Aorta (tissue), 5 donors: ENCODE measurements at regions not wholly inside any gene's neighbourhood (a gene's known extent, or its start where the extent isn't known, plus 50 kb on each side); places are given as distances from the start of the nearest gene placed in this dataset.

Source experiments
- ATAC-seq: fragments of 200-7000 bp; cut with Tn5 transposase; one replicate; pipeline ENCODE4 v1.9.1; 2022; ENCODE audit warnings: moderate library complexity; ENCODE audit not compliant: low FRiP score
- DNase-seq, 2 donors: peaks; one replicate each; pipeline ENCODE4 v3.0.0-alpha.2; 2020
- H3K27ac ChIP-seq, 2 donors: one replicate each; pipeline ENCODE4 v1.5.1; 2013; ENCODE audit warnings: low read length in 2 of 2, mild to moderate bottlenecking in 2 of 2, moderate library complexity in 2 of 2, control low read depth in 1 of 2, inconsistent platforms in 1 of 2, low read depth in 1 of 2
- H3K27me3 ChIP-seq, 2 donors: one replicate each; pipeline ENCODE4 v1.6.1; 2013; ENCODE audit warnings: control low read depth in 1 of 2, low read length in 1 of 2, mild to moderate bottlenecking in 1 of 2, moderate library complexity in 1 of 2; ENCODE audit not compliant: insufficient read depth in 2 of 2, control insufficient read depth in 1 of 2
- H3K36me3 ChIP-seq, 2 donors: one replicate each; pipeline ENCODE4 v1.6.1; 2013; ENCODE audit warnings: control low read depth in 1 of 2, low read length in 1 of 2, mild to moderate bottlenecking in 1 of 2; ENCODE audit not compliant: insufficient read depth in 2 of 2, control insufficient read depth in 1 of 2
- H3K4me1 ChIP-seq, 2 donors: one replicate each; pipeline ENCODE4 v1.6.1; 2013; ENCODE audit warnings: low read length in 2 of 2, control low read depth in 1 of 2, mild to moderate bottlenecking in 1 of 2, moderate library complexity in 1 of 2; ENCODE audit not compliant: insufficient read depth in 2 of 2, control insufficient read depth in 1 of 2
- H3K4me3 ChIP-seq, 2 donors: one replicate each; pipeline ENCODE4 v1.5.1; 2013; ENCODE audit warnings: low read length in 2 of 2, control low read depth in 1 of 2, mild to moderate bottlenecking in 1 of 2
- H3K9me3 ChIP-seq: one replicate; pipeline ENCODE4 v1.6.1; 2013; ENCODE audit warnings: mild to moderate bottlenecking, low read length; ENCODE audit not compliant: control insufficient read depth
- WGBS, 2 donors: extraction: QIAGEN DNeasy Blood & Tissue Kit; methylation state at CpG; one replicate each; pipeline ENCODE4 v1.1.7; 2013; 5-methylcytosine and 5-hydroxymethylcytosine counted together
- intact Hi-C, 2 donors: fragments of 100-400 bp; cut with DNase I; formaldehyde crosslinking; loops; one replicate each; pipeline versions ENCODE4 v1.14.2 to v1.15.0; 2022
- donor health status: healthy with polysubstance abuse.
- donor health status: Bipolar disorder and iron deficiency.
- donor health status: DM: no; HTN: no; CAD: no.
- donor health status: DM: no; HTN: no; CAD: no.
- donor health status: DM: yes; HTN: yes; CAD: no.

GRCh38 chr4:176013476-176014247, 52.0 kb upstream of the WDR17 start:
- 83 to 84% methylated on average over 8 of the region's 8 CpGs for WGBS, 2 donors
- Histone ChIP-seq H3K4me3 (no peak overlapping the region), H3K27ac (no peak overlapping the region), H3K4me1 (no peaks in the 10 kb centered on the region), H3K36me3 (no peaks in the 10 kb centered on the region), H3K27me3 (no peaks in the 10 kb centered on the region), H3K9me3 (peaks cover 2% of the 10 kb centered on the region)
- DNase-seq = no peak
- no peak for ATAC-seq
- intact Hi-C loops = no loop called here

DNA sequence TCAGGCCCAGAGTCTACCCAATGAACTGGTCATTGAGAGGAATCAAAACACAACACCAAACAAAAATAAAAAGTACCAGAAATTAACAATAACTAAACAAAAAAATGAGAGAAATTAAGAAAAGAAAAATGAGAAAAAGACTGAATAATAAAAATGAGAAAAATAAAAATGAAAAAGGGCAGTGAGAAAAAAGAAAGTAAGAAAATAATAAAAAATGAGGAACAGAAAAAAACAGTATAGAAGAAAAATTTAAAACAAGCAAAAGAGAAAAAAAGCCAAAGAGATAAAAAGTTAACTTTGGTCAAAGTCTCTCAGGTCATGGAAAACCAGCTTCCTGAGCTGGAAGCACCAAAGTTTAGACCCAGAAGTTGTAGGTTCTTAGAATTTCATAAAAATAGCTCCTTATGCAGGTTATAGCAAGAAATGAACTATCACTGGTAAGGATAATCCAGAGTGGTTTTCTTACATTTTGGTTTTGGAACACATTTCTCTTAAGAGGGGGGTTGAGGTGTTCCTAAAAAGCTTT, 51.0 kb upstream of the WDR17 start:
- intact Hi-C loops = no loop called here
- Histone ChIP-seq H3K4me3 (no peak overlapping the region), H3K36me3 (no peaks in the 10 kb centered on the region), H3K27me3 (no peaks in the 10 kb centered on the region), H3K9me3 (no peaks in the 10 kb centered on the region), H3K4me1 (no peaks in the 10 kb centered on the region), H3K27ac (no peak overlapping the region)
- ATAC-seq (no peak), DNase-seq (no peak)
